ENCODE measurements at regions not wholly inside any gene's neighbourhood (a gene's known extent, or its start where the extent isn't known, plus 50 kb on each side); places are given as distances from the start of the nearest gene placed in this dataset.

- H3K9ac ChIP-seq (replicated peaks in 1 of 4; ENCODE audit: extremely low read depth in 1 of 4, low read depth in 3 of 4, low read length in 3 of 4): no peak overlapping the region
- no peak overlapping the region for H2BK12ac ChIP-seq (ENCODE audit: low read depth, low read length)
- H2BK5ac ChIP-seq (ENCODE audit: low read depth, low read length): no peak overlapping the region
- ChIA-PET POLR2A (ENCODE audit: partially characterized antibody) (no interaction called here), CTCF (ENCODE audit: partially characterized antibody) (no interaction called here)
- no peaks in the 10 kb centered on the region for H3K23me2 ChIP-seq (ENCODE audit: low read depth, low read length)
- FAIRE-seq (no peak), DNase-seq (ENCODE audit: low read depth in 1 of 2, low spot score in 2 of 2) (no peak)
- H3K27ac ChIP-seq (ENCODE audit: low read depth, low read length): no peak overlapping the region
- no peak overlapping the region for H2BK120ac ChIP-seq (replicated peaks; ENCODE audit: low read depth, low read length)
- H4K20me1 ChIP-seq (replicated peaks in 1 of 2; ENCODE audit: control insufficient read depth in 1 of 2, insufficient read depth in 2 of 2, low read length in 2 of 2): no peaks in the 10 kb centered on the region
- no peak for TF ChIP-seq CEBPB (IDR thresholded peaks at IDR 0.05; ENCODE audit: low read depth, low read length)
- TF ChIP-seq SRF (IDR thresholded peaks at IDR 0.05; ENCODE audit: low read depth, low read length): no peak
- no peak for TF ChIP-seq SIN3A (conservative IDR thresholded peaks at IDR 0.05 in 1 of 2, IDR thresholded peaks at IDR 0.05 in 1 of 2; ENCODE audit: low read depth in 1 of 2, low read length in 2 of 2)
- TF ChIP-seq BRCA1 (IDR thresholded peaks at IDR 0.05; ENCODE audit: low read depth, low read length): no peak
- TF ChIP-seq, protein P1, sequence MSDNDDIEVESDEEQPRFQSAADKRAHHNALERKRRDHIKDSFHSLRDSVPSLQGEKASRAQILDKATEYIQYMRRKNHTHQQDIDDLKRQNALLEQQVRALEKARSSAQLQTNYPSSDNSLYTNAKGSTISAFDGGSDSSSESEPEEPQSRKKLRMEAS (IDR thresholded peaks at IDR 0.05): no peak
- TF ChIP-seq TAF7 (optimal IDR thresholded peaks at IDR 0.05; ENCODE audit: borderline replicate concordance, low read depth, low read length): no peak
- no peak for TF ChIP-seq SUZ12 (IDR thresholded peaks at IDR 0.05; ENCODE audit: low read length)
- no peak for TF ChIP-seq RNF2 (IDR thresholded peaks at IDR 0.05; ENCODE audit: borderline replicate concordance, low read depth, low read length, missing control alignments, poor library complexity, severe bottlenecking)
- no peak for TF ChIP-seq BCL11A (IDR thresholded peaks at IDR 0.05; ENCODE audit: low read depth in 2 of 2, low read length in 2 of 2)
- TF ChIP-seq CHD1 (IDR thresholded peaks at IDR 0.05; ENCODE audit: low read depth, low read length): no peak
- no peak overlapping the region for H3K18ac ChIP-seq (ENCODE audit: extremely low read depth, low read length)
- 95% methylated on average over 1 of the region's 1 CpG; no CpG with 5 or more reads in 1 of the 2 experiments for WGBS, 2 experiments (ENCODE audit: extremely low coverage in 1 of 2, insufficient coverage in 1 of 2, insufficient read length in 1 of 2, insufficient replicate concordance in 2 of 2, low coverage in 1 of 2, low lambda C conversion rate in 2 of 2, missing lambda C conversion rate in 1 of 2)
- H4K91ac ChIP-seq (replicated peaks; ENCODE audit: insufficient read length, low read length): no peak overlapping the region
- no peak overlapping the region for H3K14ac ChIP-seq (ENCODE audit: insufficient read length)
- H3K4me1 ChIP-seq (replicated peaks in 1 of 4; ENCODE audit: control insufficient read depth in 3 of 4, insufficient read depth in 4 of 4, low read length in 3 of 4): no peaks in the 10 kb centered on the region
- no peak overlapping the region for H3K4me3 ChIP-seq (ENCODE audit: extremely low read depth in 1 of 4, insufficient read depth in 2 of 4, low read depth in 3 of 4, low read length in 4 of 4)
- H3K4ac ChIP-seq (replicated peaks; ENCODE audit: insufficient read length, low read depth, low read length): no peak overlapping the region
- H2BK20ac ChIP-seq (ENCODE audit: low read length): no peak overlapping the region
- no peak overlapping the region for H3K56ac ChIP-seq (replicated peaks; ENCODE audit: insufficient read length, low read depth, low read length)
- no peaks in the 10 kb centered on the region for H3K27me3 ChIP-seq (replicated peaks in 1 of 4; ENCODE audit: control insufficient read depth in 3 of 4, extremely low read depth in 1 of 4, insufficient read depth in 3 of 4, low read length in 3 of 4)
- no peaks in the 10 kb centered on the region for H3K79me2 ChIP-seq (ENCODE audit: control insufficient read depth in 1 of 2, insufficient read depth in 2 of 2, low read length in 2 of 2)
- H2AFZ ChIP-seq (ENCODE audit: low read length): no peak overlapping the region
- no peak overlapping the region for H2AK5ac ChIP-seq (ENCODE audit: low read depth, low read length)
- H2BK15ac ChIP-seq (ENCODE audit: low read length): no peak overlapping the region
- H3K79me1 ChIP-seq (ENCODE audit: low read depth, low read length): no peaks in the 10 kb centered on the region
- no peaks in the 10 kb centered on the region for H3K36me3 ChIP-seq (ENCODE audit: control insufficient read depth in 2 of 4, insufficient read depth in 4 of 4, low read length in 3 of 4)
- H4K8ac ChIP-seq (ENCODE audit: extremely low read depth, insufficient read depth, low read length): no peak overlapping the region
- H3K4me2 ChIP-seq (ENCODE audit: insufficient read depth in 1 of 2, low read depth in 2 of 2, low read length in 2 of 2): no peak overlapping the region
- H3K9me3 ChIP-seq (ENCODE audit: insufficient read depth in 2 of 2, low read depth in 1 of 2, low read length in 1 of 2): no peaks in the 10 kb centered on the region
- H4K5ac ChIP-seq (ENCODE audit: insufficient read length, low read depth, low read length): no peak overlapping the region
- no peak overlapping the region for H3K23ac ChIP-seq (ENCODE audit: insufficient read length)
These were observed 1224.2 kb upstream of the SORCS1 start for GRCh38 chr10:108388706-108389105.
